ENCODE measurements at regions not wholly inside any gene's neighbourhood (a gene's known extent, or its start where the extent isn't known, plus 50 kb on each side); places are given as distances from the start of the nearest gene placed in this dataset.

- no peak for DNase-seq (ENCODE audit: low spot score)
Measured at GRCh38 chr16:85497622-85498314, 115.4 kb upstream of the GSE1 start.

DNA sequence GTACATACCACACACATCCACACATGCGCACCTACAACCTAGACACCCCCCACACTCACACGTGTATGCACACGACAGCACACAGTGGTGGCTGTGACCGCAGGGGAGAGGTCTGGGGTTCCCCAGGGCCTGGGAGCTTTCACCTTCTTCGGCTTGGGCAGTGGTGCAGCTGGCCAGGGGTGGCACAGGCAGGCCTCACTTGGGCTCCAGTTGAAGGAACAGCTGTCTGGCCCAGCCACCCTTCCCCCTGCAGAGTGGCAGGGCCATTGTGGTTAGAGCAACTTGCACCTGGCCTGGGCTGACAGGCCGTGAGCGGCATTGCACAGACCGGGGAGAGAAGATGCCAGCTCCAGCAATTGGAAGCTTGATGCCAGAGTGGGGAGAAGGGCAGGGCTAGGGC, 114.5 kb upstream of the GSE1 start:
- DNase-seq (ENCODE audit: low spot score), result no peak

DNA sequence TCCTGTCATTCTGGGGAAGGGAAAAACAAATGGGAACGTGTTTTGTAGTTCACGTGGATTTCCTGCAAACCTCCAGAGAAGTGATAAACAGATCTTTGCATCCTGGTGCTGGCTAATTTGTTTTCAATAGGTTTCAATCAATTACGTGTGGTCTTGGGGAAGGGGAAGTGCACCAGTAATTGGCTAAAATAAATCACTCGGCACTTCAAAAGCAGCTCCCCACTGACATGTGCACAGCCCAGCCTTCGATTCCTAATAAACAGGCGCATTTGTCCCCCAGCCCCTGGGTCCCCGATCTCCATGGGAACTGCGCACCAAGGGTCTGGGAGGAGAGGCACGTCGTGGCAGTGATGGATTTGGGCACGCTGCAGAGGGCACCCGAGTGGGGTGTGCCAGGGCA, 112.9 kb upstream of the GSE1 start:
- no peak for DNase-seq (ENCODE audit: low spot score)

GRCh38 chr16:85501900-85502299, 111.2 kb upstream of the GSE1 start:
- no peak for DNase-seq (ENCODE audit: low spot score)

DNA sequence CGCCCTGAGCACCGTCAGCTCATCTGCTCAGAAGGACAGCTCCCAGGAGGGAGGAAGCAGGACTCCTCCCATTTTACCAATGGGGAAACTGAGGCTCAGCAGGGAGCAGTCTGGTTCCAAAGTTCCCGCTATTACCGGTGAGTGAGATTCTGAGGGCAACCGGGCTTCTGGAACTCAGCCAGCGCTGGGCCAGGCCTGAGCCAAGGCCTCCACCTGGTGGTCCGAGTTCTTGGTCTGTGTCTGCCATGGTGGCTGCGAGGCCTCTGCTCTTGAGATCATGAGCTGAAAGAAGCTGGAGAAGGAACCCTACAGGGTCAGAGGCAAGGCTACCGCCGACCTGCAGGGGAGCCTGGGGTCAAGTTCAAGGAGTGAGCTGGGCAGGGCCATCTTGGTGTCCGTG, 110.8 kb upstream of the GSE1 start:
- no peak for DNase-seq (ENCODE audit: low spot score)

DNA sequence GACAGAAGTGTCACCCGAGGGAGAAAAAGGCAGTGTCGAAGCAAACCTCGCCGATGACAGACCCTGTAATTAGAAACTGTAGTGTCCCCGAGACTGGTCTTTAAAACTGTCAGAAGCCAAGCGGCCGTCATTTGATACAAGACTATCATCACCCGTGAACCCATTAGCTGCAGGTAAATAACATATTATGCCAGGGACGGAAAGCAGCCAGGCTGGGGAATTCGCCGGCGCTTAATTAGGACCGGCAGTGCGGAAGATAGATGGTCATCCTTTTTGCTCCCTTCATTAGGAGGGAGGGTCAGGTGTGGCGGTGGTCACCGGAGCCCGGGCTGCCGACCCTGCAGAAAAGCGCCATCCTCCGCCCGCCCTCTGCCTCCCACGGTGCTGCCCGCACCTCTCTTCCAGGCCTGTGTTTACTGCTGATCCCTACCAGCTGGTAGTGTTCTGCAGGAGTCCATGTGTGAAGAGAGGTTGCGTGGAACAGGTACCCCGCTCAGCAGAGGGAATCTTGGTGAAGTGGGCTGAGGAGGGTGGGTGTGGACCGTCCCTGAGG, 109.4 kb upstream of the GSE1 start:
- no peak for DNase-seq (ENCODE audit: low spot score)

DNA sequence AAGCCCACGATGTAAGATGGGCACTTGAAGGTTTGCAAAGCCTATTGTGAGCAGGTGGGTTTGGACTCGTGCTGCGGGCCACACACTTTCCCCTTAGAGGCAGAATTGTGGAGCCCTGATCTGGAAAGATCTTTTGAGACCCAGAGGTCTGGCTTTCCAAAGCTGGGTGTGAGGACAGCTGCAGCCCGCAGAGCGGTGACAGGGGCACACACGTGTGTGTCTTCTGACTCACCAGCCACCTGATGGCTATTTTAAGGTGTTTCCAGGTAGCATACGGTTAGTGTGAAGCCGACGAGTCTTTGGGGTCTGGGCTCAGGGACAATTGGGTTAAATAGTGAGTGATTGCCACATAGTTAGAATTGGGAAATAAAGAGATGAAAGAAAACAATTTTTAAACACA, 108.9 kb upstream of the GSE1 start:
- no peak for DNase-seq (ENCODE audit: low spot score)

DNA sequence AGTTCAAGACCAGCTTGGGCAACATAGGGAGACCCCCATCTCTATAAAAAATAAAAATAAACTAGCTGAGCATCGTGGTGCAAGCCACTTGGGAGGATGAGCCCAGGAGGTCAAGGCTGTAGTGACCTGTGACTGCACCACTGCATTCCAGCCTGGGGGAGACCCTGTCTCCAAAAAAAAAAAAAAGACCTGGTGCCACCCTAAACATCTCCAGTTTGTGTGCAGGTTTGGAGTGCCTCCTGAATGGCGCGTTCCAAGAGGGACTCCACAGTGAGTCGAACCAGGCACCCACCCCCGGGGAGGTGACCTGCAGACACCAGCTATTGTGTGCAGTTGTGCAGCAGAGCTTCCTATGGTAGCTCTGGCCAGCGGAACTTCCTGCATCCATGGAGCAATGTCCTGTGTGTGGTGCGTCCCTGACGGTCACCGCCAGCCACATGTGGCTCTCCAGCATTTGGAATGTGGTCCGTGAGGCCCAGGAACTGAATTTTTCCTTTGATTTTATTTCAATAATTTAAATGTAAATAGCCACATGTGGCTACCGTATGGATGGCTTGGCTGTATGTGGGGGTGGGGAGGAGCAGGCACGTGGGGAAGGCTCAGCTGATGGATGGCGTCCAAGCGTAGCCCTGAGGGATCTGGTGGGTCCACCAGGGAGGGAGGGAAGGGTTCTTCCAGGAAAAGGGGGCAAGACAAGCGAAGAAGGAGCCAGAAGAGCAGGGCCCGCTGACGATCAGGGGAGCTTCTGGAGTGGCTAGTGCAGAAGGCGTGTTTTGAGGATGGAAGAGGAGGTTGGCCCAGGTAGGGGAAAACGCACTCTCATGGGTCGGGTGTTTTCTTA, 107.1 kb upstream of the GSE1 start:
- no peak for DNase-seq (ENCODE audit: low spot score)

- no peak for DNase-seq (ENCODE audit: low spot score)
Measured at GRCh38 chr16:85506635-85506911, 106.5 kb upstream of the GSE1 start.

GRCh38 chr16:85507342-85507741, 105.8 kb upstream of the GSE1 start:
- no peak for DNase-seq (ENCODE audit: low spot score)

DNA sequence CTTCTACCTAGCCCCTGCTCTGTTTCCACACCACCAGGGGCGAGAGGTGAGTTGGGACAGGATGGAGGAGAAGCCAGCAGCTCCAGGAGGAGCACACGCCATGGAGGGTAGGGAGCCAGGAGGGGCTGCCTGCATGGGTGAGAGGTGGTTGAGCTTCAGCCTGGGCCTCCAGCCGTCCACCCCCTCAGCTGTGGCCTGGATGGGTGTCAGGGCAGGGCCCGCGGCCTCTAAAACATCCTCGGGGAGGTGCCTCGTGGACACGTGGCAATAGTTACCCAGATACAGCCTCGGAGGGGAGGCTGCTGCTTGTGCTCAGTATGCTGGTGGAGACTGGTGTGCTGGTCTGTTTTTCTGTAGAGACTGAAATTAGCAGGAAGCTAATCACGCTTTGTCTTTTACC, 104.7 kb upstream of the GSE1 start:
- no peak for DNase-seq (ENCODE audit: low spot score)

GRCh38 chr16:85508993-85509392, 104.1 kb upstream of the GSE1 start:
- DNase-seq (ENCODE audit: low spot score), result no peak

- no peak for DNase-seq (ENCODE audit: low spot score)
Measured at GRCh38 chr16:85510041-85510659, 103.0 kb upstream of the GSE1 start.

GRCh38 chr16:85511938-85512807, 100.9 kb upstream of the GSE1 start:
- no peak for DNase-seq (ENCODE audit: low spot score)

DNA sequence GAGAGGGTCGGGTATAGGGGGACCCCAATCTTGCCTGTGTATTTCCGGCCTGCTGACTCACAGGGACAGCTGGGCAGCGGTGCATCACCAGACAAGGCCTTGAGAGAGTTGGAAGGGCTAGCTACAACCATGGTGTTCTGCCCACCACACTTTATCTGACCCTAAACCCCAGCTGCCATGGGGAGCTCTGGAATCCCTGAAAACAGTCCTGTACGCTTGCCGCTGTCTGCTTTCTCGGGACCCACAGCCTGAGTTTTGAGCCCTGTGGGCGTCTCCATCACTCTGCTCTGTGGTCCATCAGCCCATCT, 100.4 kb upstream of the GSE1 start:
- no peak for DNase-seq (ENCODE audit: low spot score)

GRCh38 chr16:85513180-85513579, 99.9 kb upstream of the GSE1 start:
- no peak for DNase-seq (ENCODE audit: low spot score)

- DNase-seq (ENCODE audit: low spot score), result no peak
Measured at GRCh38 chr16:85513649-85514048, 99.5 kb upstream of the GSE1 start.

GRCh38 chr16:85514295-85514597, 98.9 kb upstream of the GSE1 start:
- DNase-seq (ENCODE audit: low spot score), result no peak

- DNase-seq (ENCODE audit: low spot score), result no peak
Measured at GRCh38 chr16:85514598-85515318, 98.4 kb upstream of the GSE1 start.

DNA sequence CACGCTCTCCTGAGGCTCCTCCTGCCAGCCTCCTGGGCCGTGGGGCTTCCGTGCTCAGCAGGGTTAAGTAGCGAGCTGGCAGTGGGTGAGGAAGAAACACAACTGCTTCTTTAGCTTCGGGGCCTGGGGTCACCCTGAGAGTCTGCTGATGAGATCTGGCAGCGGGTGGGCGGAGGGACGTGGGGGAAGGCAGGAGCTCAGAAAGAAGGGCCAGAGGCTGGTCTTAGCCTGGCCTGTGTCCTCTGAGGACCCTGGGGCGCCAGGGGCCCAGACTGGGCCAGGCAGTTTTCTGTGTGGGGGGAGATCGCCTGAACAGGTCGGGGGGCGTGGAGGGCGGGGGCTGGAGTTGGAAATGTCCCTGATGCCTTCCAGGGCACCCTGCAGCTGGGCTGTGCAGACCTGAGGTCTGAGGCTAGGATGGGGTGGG, 97.8 kb upstream of the GSE1 start:
- no peak for DNase-seq (ENCODE audit: low spot score)

GRCh38 chr16:85515830-85516397, 97.2 kb upstream of the GSE1 start:
- no peak for DNase-seq (ENCODE audit: low spot score)

DNA sequence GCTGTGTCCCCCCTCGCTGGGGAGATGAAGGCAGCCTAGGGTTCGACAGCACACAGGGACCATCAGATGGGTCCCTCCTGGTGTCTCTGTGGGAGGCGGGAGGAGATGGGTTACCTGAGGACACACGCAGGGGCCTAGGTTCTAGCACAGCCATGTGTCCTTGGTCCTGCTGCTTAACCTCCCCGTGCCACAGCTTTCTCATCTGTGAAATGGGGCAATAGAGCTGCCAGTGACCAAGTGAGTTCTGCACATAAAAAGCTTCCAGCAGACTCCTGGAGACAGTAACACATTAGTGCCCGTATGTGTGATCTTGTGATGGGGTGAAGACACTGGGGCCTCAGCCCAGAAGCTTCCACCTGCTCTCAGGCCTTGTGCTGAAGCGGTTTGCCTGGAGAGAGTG, 96.0 kb upstream of the GSE1 start:
- DNase-seq (ENCODE audit: low spot score), result no peak

Measured in D341Med (cell line).